BLaER1 treated with 17β-estradiol and CSF1 and Interleukin-3, amounts not matched to agents 10 nM and 100 nM (cell line): ENCODE measurements at regions not wholly inside any gene's neighbourhood (a gene's known extent, or its start where the extent isn't known, plus 50 kb on each side); places are given as distances from the start of the nearest gene placed in this dataset.
"Not testable (repeated sequence)": the region's sequence is repeated elsewhere in the genome, so short reads cannot be mapped to it uniquely, and the experiment has no call there.

Experiments used
- H3K27ac ChIP-seq, 11 experiments: shearing (Covaris generic); formaldehyde crosslinking; 2 replicates each; pipeline ENCODE4 v1.8.1; 2022
- H3K27me3 ChIP-seq, 11 experiments: shearing (Covaris generic); formaldehyde crosslinking; 2 replicates each; pipeline ENCODE4 v1.8.1; 2022
- H3K36me3 ChIP-seq, 11 experiments: shearing (Covaris generic); formaldehyde crosslinking; 2 replicates each; pipeline ENCODE4 v1.8.1; 2022
- H3K4me1 ChIP-seq, 10 experiments: shearing (Covaris generic); formaldehyde crosslinking; 2 replicates each; pipeline ENCODE4 v1.8.1; 2022
- H3K4me2 ChIP-seq, 11 experiments: shearing (Covaris generic); formaldehyde crosslinking; 2 replicates each; pipeline ENCODE4 v1.8.1; 2022
- H3K4me3 ChIP-seq, 10 experiments: shearing (Covaris generic); formaldehyde crosslinking; 2 replicates each; pipeline ENCODE4 v1.8.1; 2022
- H3K9ac ChIP-seq, 11 experiments: shearing (Covaris generic); formaldehyde crosslinking; 2 replicates each; pipeline ENCODE4 v1.8.1; 2022
- H3K9me3 ChIP-seq, 11 experiments: shearing (Covaris generic); formaldehyde crosslinking; replicated peaks in 1 of 11; 2 replicates each; pipeline ENCODE4 v1.8.1; 2022
- H4K20me1 ChIP-seq, 11 experiments: shearing (Covaris generic); formaldehyde crosslinking; 2 replicates each; pipeline ENCODE4 v1.8.1; 2022
- Cebpa-rat ChIP-seq, 11 experiments: shearing (Covaris generic); IDR thresholded peaks; 2 replicates each; pipeline ENCODE4 v1.8.1; 2022

DNA sequence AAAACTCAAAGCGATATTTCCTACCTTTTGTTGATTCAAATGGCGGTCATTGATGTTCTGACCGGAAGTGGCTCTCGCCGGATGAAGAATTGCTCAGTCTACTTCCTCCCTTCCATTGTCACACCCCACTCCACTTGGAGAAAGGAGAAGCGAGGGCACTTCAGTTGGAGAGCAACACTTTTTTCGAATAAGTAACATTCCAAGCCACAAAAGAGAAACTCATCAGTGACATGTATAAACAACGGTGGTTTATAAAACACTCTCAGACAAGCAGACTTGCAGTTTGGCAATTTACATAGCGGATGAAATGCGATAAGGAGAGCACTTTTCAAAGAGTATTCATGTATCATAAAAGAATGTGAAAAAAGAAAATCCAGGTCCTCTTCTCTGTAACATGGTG is 919.1 kb downstream of the MCTP2 start:
- no peak overlapping the region for H3K4me3 ChIP-seq
- no peaks in the 10 kb centered on the region for H3K27me3 ChIP-seq
- TF ChIP-seq Cebpa-rat (IDR thresholded peaks at IDR 0.05): no peak
- H3K9me3 ChIP-seq: peaks cover 9 to 27% (median 16%) of the 10 kb centered on the region in 11 experiments; a peak in 21 of 22 replicates
- no peaks in the 10 kb centered on the region for H4K20me1 ChIP-seq
- no peak overlapping the region for H3K9ac ChIP-seq
- H3K36me3 ChIP-seq: no peaks in the 10 kb centered on the region
- no peak overlapping the region for H3K27ac ChIP-seq
- H3K4me1 ChIP-seq: no peaks in the 10 kb centered on the region
- no peak overlapping the region for H3K4me2 ChIP-seq

DNA sequence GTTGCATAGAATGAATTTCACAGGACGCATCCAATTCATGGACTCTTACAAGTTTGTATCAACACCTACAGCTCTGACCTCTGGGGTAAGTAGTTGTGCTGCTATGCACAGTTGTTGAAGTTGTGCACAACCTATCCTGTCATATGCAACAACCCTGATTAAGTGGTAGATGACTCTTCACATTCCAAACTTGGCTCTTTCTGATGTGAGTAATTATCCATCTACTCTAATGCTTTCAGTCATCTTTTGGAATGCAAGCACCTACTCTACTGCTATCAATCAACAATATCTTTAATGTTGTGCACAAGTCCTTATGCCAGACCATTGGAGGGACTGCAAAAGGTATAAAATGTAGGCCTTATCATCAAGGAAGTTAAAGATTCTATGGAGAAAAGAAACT is 921.4 kb downstream of the MCTP2 start:
- H3K4me3 ChIP-seq: no peak overlapping the region
- H3K27me3 ChIP-seq: no peaks in the 10 kb centered on the region
- H3K27ac ChIP-seq: no peak overlapping the region
- peaks cover 15 to 40% (median 24%) of the 10 kb centered on the region in 11 experiments for H3K9me3 ChIP-seq
- H3K36me3 ChIP-seq: no peaks in the 10 kb centered on the region
- TF ChIP-seq Cebpa-rat (IDR thresholded peaks at IDR 0.05): no peak
- H3K4me1 ChIP-seq: no peaks in the 10 kb centered on the region
- H3K4me2 ChIP-seq: no peak overlapping the region
- H4K20me1 ChIP-seq: no peaks in the 10 kb centered on the region
- H3K9ac ChIP-seq: no peak overlapping the region

DNA sequence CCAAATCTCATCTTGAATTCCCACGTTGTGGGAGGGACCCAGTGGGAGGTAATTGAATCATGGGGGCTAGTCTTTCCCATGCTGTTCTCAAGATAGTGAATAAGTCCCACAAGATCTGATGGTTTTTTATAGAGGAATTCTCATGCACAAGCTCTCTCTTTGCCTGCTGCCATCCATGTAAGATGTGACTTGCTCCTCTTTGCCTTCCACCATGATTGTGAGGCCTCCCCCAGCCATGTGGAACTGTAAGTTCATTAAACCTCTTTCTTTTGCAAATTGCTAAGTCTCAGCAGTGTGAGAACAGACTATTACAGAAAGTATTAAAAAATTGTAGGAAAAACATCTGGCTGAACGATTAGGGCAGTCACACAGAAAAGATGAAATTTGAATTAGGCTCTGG is 921.8 kb downstream of the MCTP2 start:
- peaks cover 15 to 39% (median 24%) of the 10 kb centered on the region in 11 experiments for H3K9me3 ChIP-seq
- H3K4me2 ChIP-seq, H3K27ac ChIP-seq, H4K20me1 ChIP-seq, H3K4me1 ChIP-seq, H3K4me3 ChIP-seq, H3K27me3 ChIP-seq, H3K36me3 ChIP-seq, H3K9ac ChIP-seq: not testable (repeated sequence)

DNA sequence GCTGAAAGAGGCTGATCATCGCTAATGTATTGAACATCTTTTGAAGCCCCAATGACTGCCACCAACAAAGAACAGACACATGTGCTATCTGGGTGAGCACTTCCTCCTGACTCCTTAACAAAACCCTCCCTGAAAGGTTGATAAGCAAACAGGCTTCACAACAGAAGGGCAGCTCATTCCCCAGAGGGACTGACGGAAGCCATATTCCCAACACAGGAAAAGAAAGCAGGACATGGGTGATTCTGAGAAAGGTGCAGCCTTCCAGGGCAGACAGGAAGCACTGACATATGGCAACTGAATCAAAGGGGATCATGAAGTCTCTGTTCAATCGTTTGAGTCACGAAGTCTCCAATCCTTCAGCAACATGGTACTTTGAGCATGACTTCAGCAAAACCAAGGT is 929.0 kb downstream of the MCTP2 start:
- Histone ChIP-seq H4K20me1 (no peaks in the 10 kb centered on the region), H3K9me3 (peaks cover 6 to 15% (median 10%) of the 10 kb centered on the region in 11 experiments; a peak in 16 of 22 replicates), H3K36me3 (no peaks in the 10 kb centered on the region), H3K27me3 (no peaks in the 10 kb centered on the region), H3K27ac (no peak overlapping the region), H3K4me1 (peaks cover 0 to 8% (median 5%) of the 10 kb centered on the region in 10 experiments; a peak in 11 of 20 replicates), H3K4me3 (no peak overlapping the region), H3K9ac (no peak overlapping the region), H3K4me2 (peak overlapping the region in 7 of 11 experiments; percentile 22 to 61 (median 34); a peak in 11 of 22 replicates)
- no peak for TF ChIP-seq Cebpa-rat (IDR thresholded peaks at IDR 0.05)

DNA sequence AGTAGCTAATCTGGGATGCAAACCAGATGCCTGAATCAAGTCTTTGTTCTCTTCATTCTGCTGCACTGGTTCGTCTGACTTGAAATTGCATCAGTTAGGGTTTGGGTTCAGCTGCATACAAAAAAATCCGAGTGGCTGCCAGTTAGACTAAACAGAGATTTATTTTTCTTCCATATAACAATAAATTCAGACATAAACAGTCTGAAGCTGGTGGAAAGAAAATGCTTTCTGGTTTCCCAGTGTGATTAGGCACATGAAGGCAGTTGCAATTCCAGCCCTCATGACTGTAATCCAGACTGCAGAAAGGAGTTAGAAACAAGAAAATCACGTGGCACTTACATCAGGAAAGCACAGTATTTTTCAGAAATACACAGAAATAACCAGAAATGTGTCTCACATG is 930.7 kb downstream of the MCTP2 start:
- Histone ChIP-seq H3K9me3 (no peaks in the 10 kb centered on the region), H3K4me1 (peaks cover 0 to 8% (median 5%) of the 10 kb centered on the region in 10 experiments; a peak in 11 of 20 replicates), H3K36me3 (no peaks in the 10 kb centered on the region), H3K27ac (no peak overlapping the region), H3K4me2 (no peak overlapping the region), H3K9ac (no peak overlapping the region), H4K20me1 (no peaks in the 10 kb centered on the region), H3K27me3 (no peaks in the 10 kb centered on the region), H3K4me3 (no peak overlapping the region)
- TF ChIP-seq Cebpa-rat (IDR thresholded peaks at IDR 0.05): no peak

DNA sequence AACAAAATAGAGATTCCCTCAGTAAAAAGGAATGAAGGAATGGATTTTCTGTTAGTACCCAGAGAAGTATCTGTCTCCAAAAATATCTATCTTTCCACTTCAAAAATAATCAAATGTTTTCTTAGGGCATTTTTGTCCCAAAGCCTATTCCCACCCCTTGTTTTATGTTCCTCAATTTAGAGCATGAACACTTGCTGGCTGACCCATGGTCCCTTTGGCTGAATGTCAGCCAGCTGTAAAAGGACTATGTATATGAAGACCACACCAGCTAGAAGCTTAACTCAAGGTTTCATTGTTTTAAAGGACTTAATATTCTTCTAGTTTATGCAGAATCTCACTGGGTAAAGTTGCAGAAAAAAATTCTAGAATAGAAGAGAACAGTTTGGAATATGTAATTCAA is 931.2 kb downstream of the MCTP2 start:
- Histone ChIP-seq H3K9me3 (no peaks in the 10 kb centered on the region), H3K4me3 (no peak overlapping the region), H3K4me1 (peaks cover 0 to 8% (median 5%) of the 10 kb centered on the region in 10 experiments; a peak in 11 of 20 replicates), H3K9ac (no peak overlapping the region), H3K27ac (no peak overlapping the region), H4K20me1 (no peaks in the 10 kb centered on the region), H3K27me3 (no peaks in the 10 kb centered on the region), H3K4me2 (no peak overlapping the region), H3K36me3 (no peaks in the 10 kb centered on the region)
- TF ChIP-seq Cebpa-rat (IDR thresholded peaks at IDR 0.05): no peak

DNA sequence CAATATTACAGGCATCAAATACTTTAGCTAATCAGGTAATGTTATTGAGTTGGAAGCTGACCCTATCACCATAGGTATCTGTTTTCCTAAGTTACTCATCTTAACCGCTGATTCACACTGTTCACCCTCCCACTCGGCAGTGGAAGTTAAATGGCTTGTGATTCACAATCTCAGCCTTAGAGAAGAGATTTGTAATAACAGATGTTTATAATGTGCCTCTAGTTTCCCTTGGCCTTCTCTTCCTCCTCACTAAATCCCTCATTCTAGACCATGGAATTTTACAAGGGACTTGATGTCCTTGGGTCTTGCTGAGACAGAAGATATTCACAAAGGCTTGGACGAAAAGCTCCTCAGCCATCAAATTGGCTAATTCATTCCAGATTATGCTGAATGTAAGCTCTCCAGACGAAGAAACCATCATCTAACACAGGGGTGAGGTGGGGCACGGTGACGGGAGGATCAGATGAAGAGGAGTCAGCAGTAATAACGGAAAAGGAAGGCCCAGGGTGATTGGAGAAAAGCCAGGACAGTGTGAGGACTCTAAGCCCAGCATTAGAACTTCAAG is 931.7 kb downstream of the MCTP2 start:
- Histone ChIP-seq H3K36me3 (no peaks in the 10 kb centered on the region), H3K9ac (no peak overlapping the region), H3K4me1 (peaks cover 0 to 8% (median 5%) of the 10 kb centered on the region in 10 experiments; a peak in 11 of 20 replicates), H4K20me1 (no peaks in the 10 kb centered on the region), H3K4me3 (no peak overlapping the region), H3K9me3 (no peaks in the 10 kb centered on the region), H3K27me3 (no peaks in the 10 kb centered on the region), H3K27ac (no peak overlapping the region), H3K4me2 (no peak overlapping the region)
- no peak for TF ChIP-seq Cebpa-rat (IDR thresholded peaks at IDR 0.05)

DNA sequence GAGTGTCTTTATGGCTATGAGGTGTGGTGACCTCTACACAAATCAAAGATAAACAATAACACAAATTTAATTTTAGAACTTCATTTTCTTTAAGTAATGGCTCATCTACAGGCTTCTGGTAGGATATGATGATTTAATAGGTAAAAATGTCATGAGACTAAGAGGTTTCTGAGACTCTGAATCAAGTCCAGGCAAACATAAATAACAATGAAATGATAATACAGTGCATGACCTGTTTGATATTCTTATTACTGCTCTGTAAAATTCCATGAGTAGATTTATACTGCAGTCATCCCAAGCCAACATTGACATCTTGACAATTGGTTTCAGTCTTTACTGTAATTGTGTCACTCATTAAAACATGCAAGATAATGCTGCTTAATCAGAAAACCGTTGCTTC is 936.8 kb downstream of the MCTP2 start:
- Histone ChIP-seq H3K9me3 (no peaks in the 10 kb centered on the region), H3K4me2 (no peak overlapping the region), H3K4me3 (no peak overlapping the region)

DNA sequence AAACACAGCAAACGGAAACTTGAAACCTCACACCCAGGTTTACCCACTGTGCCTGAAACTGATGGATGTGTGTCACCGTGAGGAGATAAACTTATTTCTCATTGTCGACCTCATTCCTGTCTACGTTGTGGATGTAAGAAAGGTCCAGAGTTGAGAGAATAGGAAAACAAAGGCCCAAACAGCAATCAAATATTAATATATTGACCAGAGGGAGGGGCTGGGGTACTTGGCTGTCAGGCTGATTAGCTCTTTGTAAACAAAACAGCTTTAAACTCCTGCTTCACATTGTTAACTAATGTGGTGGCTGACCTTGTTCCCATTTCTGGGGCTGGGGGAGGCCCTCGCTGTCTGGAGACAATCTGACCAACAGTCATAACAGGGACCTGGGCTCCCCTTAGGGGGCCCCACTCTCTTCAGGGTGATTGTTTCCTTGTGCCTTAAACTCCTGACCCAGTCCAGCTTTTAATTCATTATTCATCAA is 937.6 kb downstream of the MCTP2 start:
- Histone ChIP-seq H3K9ac (no peak overlapping the region), H3K4me1 (no peaks in the 10 kb centered on the region), H3K27ac (no peak overlapping the region), H3K4me3 (no peak overlapping the region), H3K4me2 (no peak overlapping the region), H3K36me3 (no peaks in the 10 kb centered on the region), H3K9me3 (no peaks in the 10 kb centered on the region), H4K20me1 (no peaks in the 10 kb centered on the region), H3K27me3 (no peaks in the 10 kb centered on the region)
- no peak for TF ChIP-seq Cebpa-rat (IDR thresholded peaks at IDR 0.05)

More for the DNA sequence above, 936.8 kb downstream of the MCTP2 start:
- H3K27me3 ChIP-seq: no peaks in the 10 kb centered on the region
- H4K20me1 ChIP-seq: no peaks in the 10 kb centered on the region
- TF ChIP-seq Cebpa-rat (IDR thresholded peaks at IDR 0.05): no peak
- no peaks in the 10 kb centered on the region for H3K36me3 ChIP-seq
- no peak overlapping the region for H3K9ac ChIP-seq
- no peak overlapping the region for H3K27ac ChIP-seq
- no peaks in the 10 kb centered on the region for H3K4me1 ChIP-seq
